ENCODE measurements at regions not wholly inside any gene's neighbourhood (a gene's known extent, or its start where the extent isn't known, plus 50 kb on each side); places are given as distances from the start of the nearest gene placed in this dataset.
A peak's percentile ranks its signal among the peaks of the same experiment; 100 is the strongest.

- Histone ChIP-seq H3K4me1 (ENCODE audit: low read depth) (peaks cover 16% of the 10 kb centered on the region), H3K27me3 (no peaks in the 10 kb centered on the region), H3K4me3 (no peak overlapping the region), H3K36me3 (no peaks in the 10 kb centered on the region), H3K27ac (no peak overlapping the region), H3K9me3 (ENCODE audit: low read depth) (no peaks in the 10 kb centered on the region)
- TF ChIP-seq CTCF (IDR thresholded peaks at IDR 0.05; ENCODE audit: low read depth, low read length) = no peak
- DNase-seq (ENCODE audit: low read depth in 1 of 2, low spot score in 1 of 2) = no peak
Measured at GRCh38 chr15:95624100-95624499, 706.4 kb upstream of the NR2F2 start.

- Histone ChIP-seq H3K27ac (no peak overlapping the region), H3K4me3 (no peak overlapping the region), H3K4me1 (ENCODE audit: low read depth) (peaks cover 16% of the 10 kb centered on the region), H3K36me3 (no peaks in the 10 kb centered on the region), H3K27me3 (no peaks in the 10 kb centered on the region), H3K9me3 (ENCODE audit: low read depth) (no peaks in the 10 kb centered on the region)
- no peak for TF ChIP-seq CTCF (IDR thresholded peaks at IDR 0.05; ENCODE audit: low read depth, low read length)
- no peak for DNase-seq (ENCODE audit: low read depth in 1 of 2, low spot score in 1 of 2)
Measured at GRCh38 chr15:95624616-95625361, 705.7 kb upstream of the NR2F2 start.

- H3K36me3 ChIP-seq = no peaks in the 10 kb centered on the region
- H3K27me3 ChIP-seq = no peaks in the 10 kb centered on the region
- peak in 1 of 2 donors; percentile 50 for DNase-seq (ENCODE audit: low read depth in 1 of 2, low spot score in 1 of 2)
- H3K27ac ChIP-seq = no peak overlapping the region
- H3K4me3 ChIP-seq = no peak overlapping the region
- TF ChIP-seq CTCF (IDR thresholded peaks at IDR 0.05; ENCODE audit: low read depth, low read length) = no peak
- peaks cover 16% of the 10 kb centered on the region for H3K4me1 ChIP-seq (ENCODE audit: low read depth)
- H3K9me3 ChIP-seq (ENCODE audit: low read depth) = no peaks in the 10 kb centered on the region
Measured at GRCh38 chr15:95626501-95627361, 703.8 kb upstream of the NR2F2 start.

GRCh38 chr15:95629503-95630168 lies 700.9 kb upstream of the NR2F2 start:
- no peaks in the 10 kb centered on the region for H3K9me3 ChIP-seq (ENCODE audit: low read depth)
- DNase-seq (ENCODE audit: low read depth in 1 of 2, low spot score in 1 of 2) = no peak
- H3K4me1 ChIP-seq (ENCODE audit: low read depth) = peaks cover 16% of the 10 kb centered on the region
- no peak for TF ChIP-seq CTCF (IDR thresholded peaks at IDR 0.05; ENCODE audit: low read depth, low read length)
- H3K36me3 ChIP-seq = no peaks in the 10 kb centered on the region
- no peak overlapping the region for H3K27ac ChIP-seq
- H3K27me3 ChIP-seq = no peaks in the 10 kb centered on the region
- no peak overlapping the region for H3K4me3 ChIP-seq

GRCh38 chr15:95630683-95631082 lies 699.8 kb upstream of the NR2F2 start:
- no peaks in the 10 kb centered on the region for H3K27me3 ChIP-seq
- peaks cover 12% of the 10 kb centered on the region for H3K4me1 ChIP-seq (ENCODE audit: low read depth)
- H3K27ac ChIP-seq = no peak overlapping the region
- no peak for DNase-seq (ENCODE audit: low read depth in 1 of 2, low spot score in 1 of 2)
- no peak for TF ChIP-seq CTCF (IDR thresholded peaks at IDR 0.05; ENCODE audit: low read depth, low read length)
- H3K36me3 ChIP-seq = no peaks in the 10 kb centered on the region
- no peaks in the 10 kb centered on the region for H3K9me3 ChIP-seq (ENCODE audit: low read depth)
- no peak overlapping the region for H3K4me3 ChIP-seq

Measured in cardiac muscle cell (in vitro differentiated cells and primary cell).